VCaP (cell line): ENCODE measurements at regions not wholly inside any gene's neighbourhood (a gene's known extent, or its start where the extent isn't known, plus 50 kb on each side); places are given as distances from the start of the nearest gene placed in this dataset.

ENCODE experiments used
- H3K27ac ChIP-seq: fragments of 450-650 bp; 2 replicates; pipeline ENCODE4 v1.5.1; 2017
- CTCF ChIP-seq: fragments of 450-650 bp; conservative IDR thresholded peaks from 2 replicates; pipeline ENCODE4 v1.5.1; 2017; ENCODE audit warnings: mild to moderate bottlenecking, moderate library complexity

- H3K27ac ChIP-seq = peak overlapping the region; percentile 48
- no peak for TF ChIP-seq CTCF
Observed at GRCh38 chr3:194935632-194936470, 250.2 kb downstream of the FAM43A start.

GRCh38 chr3:194936659-194937058, 251.0 kb downstream of the FAM43A start:
- peak overlapping the region; percentile 48 for H3K27ac ChIP-seq
- TF ChIP-seq CTCF = no peak

DNA sequence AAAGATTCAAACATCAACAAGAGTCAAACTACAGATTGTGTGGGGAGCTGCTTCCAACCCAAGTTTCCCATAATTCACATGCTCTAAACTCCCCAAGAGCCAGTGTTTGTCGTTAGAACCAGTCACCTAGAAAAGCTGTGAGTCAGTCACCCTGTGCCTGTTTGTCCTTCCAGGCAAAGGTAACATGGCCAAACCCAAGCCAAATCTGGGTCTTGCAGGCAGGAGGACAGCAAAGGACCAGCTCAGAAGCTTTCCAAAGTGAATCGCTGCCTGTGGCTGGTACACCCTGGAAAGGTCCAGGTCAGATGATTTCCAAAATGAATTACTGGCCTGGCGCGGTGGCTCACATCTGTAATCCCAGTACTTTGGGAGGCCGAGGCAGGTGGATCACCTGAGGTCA, 251.5 kb downstream of the FAM43A start:
- no peak for TF ChIP-seq CTCF
- H3K27ac ChIP-seq = 0 out of 2 replicates have a peak overlapping the region, but pooled peaks have one; percentile 48

- no peak for TF ChIP-seq CTCF
- no peak overlapping the region for H3K27ac ChIP-seq
Observed at GRCh38 chr3:194937882-194938321, 252.2 kb downstream of the FAM43A start.

GRCh38 chr3:194938845-194939531, 253.3 kb downstream of the FAM43A start:
- no peak overlapping the region for H3K27ac ChIP-seq

GRCh38 chr3:194939532-194939909, 253.8 kb downstream of the FAM43A start:
- H3K27ac ChIP-seq = no peak overlapping the region
- no peak for TF ChIP-seq CTCF

More at GRCh38 chr3:194938845-194939531, 253.3 kb downstream of the FAM43A start:
- TF ChIP-seq CTCF = no peak

DNA sequence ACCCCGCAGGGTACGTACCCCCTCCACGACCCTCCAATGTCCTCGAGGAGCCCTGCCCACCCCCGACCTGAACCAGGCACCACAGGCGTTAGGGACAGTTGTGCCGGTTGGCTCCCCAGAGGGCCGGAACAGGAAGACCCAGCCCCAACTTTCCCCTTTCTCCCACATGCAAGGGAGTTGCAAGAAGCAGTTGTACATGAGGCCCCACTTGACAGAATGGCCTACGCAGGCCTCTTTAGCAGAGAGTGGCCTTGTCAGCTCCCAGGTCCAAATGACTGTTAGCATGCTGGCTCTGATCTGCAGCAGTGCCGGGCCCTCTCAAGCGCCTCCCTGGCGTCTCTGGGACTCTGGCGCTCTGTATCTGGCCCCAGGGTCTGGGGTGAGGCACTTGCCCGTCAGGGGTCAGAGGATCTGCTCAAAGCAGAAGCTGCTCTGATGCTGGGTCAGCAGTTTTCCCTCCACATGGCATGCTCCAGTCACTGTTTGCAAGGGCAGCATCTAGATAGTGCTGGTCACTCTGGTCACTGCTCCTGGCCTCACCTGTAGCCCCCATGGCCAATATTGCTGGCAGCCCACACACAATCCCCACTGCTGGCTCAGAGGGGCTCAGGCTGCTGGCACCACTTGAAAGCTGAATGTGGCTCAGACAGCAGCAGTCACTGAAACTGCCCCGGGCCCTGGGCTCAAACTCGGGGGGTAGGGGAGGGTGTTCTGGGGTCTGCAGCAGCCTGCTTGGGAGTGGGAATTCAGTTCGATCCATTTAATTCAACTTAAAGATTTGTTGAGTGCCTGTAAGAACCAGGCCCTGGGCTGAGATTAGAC, 254.5 kb downstream of the FAM43A start:
- H3K27ac ChIP-seq = no peak overlapping the region
- no peak for TF ChIP-seq CTCF
